ENCODE measurements at regions not wholly inside any gene's neighbourhood (a gene's known extent, or its start where the extent isn't known, plus 50 kb on each side); places are given as distances from the start of the nearest gene placed in this dataset.

DNA sequence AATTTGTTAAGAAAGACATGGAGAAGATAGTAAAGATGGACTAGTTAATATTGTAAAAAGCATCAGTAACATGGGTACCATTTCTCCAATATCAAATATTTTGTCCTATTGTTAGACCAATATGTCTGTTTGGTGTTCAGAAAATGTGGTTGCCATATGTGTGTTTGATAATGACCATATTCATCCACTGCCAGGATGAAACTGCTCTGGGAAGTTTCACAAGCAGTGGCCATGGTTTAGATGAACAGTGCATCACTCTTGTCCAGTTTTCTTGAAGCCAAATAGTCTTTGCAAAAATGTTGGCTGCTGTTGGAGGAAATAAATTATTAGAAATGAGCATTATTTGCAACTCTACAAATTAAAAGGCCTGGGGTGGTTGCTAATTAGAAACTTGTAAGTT, 333.8 kb downstream of the NUF2 start:
- no peak for DNase-seq (ENCODE audit: low read depth in 2 of 2)

DNA sequence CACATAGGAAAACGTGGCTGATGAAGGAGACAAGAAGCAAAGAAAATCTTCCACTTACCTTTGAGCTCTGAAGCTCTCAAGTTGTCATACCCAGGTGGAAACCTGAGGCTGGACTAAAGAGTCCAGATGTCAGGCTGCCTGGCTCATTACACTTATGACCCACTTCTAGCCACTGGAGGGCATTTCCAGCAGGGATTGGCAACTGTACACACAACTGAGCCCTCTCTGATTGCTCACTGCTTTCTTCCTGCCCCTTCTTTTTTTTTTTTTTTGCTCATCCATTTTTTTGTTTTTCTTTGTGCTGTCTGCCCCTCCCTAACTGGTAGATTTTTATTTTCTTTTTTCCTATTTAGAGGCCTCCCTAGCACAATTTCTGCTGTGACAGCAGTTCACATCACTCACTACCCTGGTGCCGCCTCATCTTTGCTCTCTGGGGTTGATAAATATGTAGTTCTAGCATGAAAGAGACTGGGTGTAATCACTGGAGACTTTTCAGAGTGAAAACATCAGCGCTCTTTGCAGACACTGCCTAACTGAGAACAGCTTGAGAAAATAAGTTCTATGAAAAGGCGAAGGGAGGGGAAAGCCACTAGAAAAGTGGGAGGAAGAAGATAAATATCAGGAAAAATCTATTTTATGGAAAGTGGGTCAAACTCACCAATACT, 334.5 kb downstream of the NUF2 start:
- DNase-seq (ENCODE audit: low read depth in 2 of 2): no peak

DNA sequence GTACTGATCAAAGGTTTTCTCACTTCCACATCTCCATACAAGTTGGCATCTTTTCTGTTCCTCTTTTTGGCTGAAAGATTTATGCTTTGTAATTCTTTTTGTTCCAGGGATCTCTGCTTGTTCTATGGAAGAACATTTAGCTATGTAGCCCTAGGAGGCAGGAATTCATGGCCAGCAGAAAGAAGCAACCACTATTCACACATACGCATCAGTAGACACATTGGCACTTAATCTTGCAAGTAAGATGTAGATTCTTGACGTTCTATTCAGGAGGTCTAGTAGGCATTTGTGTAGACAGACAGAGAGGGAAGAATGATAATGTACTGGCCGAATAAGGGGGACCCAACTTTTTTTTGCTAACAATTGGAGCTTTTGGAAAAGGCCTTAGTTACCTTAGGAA, 336.0 kb downstream of the NUF2 start:
- DNase-seq (ENCODE audit: low read depth in 2 of 2): no peak

DNA sequence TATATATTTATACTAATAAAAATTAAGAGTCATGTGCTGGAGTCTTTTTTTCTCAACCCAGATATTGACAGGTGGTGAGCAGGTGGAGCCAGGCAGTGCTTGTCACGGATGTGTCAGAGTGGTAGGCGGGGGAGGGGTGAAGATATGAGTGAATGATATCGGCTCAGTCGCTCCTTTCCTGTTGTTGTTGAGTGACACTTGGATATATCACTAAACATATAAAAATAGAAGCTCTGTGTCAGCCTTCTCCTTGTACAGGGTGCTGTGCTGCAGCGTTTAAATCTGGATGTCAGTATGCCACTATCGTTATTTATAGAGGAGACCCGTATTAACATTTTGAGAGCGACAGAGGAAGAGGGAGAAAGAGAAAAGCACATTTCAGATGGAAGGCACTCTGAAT, 339.6 kb downstream of the NUF2 start:
- DNase-seq (ENCODE audit: low read depth in 2 of 2): no peak

GRCh38 chr1:163664671-163665335, 343.0 kb downstream of the NUF2 start:
- no peak for DNase-seq (ENCODE audit: low read depth in 2 of 2)

- DNase-seq (ENCODE audit: low read depth in 2 of 2): no peak
Observed at GRCh38 chr1:163668472-163668871, 346.7 kb downstream of the NUF2 start.

DNA sequence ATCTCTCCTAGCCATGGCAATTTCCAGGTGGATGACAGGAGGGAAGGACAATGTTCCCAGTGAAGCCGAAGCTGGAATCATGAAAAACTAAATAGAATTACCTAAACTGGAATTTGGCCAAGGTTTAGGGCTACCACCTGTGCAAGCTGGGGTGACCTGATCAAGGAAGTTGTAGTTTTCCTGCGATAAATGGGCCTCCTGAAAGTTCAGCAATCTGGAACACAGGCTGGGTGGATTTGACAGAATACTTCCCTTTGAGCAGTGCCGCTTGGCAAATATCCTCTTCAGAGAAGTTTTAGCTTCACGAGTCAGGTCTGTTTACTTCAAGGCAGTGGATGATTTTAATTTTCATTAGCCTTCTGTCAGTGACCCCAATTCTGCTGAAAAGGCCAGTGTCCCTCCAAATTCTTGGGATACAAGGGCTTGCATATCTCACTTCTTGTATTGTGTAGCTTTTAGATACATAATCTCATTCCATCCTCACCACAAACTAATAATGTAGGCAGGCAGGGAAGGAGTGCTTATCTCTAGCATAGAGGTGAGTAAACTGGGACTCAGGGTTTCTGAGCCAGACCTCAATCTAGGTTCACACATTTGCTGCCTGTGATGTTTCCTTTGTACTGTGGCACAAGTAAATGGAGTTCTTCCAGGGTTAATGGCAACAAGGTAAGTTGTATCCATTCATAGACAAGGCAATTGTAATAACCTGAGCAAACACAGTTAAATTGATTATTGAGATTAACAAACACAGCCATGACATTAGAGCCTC, 349.4 kb downstream of the NUF2 start:
- no peak for DNase-seq (ENCODE audit: low read depth in 2 of 2)

DNA sequence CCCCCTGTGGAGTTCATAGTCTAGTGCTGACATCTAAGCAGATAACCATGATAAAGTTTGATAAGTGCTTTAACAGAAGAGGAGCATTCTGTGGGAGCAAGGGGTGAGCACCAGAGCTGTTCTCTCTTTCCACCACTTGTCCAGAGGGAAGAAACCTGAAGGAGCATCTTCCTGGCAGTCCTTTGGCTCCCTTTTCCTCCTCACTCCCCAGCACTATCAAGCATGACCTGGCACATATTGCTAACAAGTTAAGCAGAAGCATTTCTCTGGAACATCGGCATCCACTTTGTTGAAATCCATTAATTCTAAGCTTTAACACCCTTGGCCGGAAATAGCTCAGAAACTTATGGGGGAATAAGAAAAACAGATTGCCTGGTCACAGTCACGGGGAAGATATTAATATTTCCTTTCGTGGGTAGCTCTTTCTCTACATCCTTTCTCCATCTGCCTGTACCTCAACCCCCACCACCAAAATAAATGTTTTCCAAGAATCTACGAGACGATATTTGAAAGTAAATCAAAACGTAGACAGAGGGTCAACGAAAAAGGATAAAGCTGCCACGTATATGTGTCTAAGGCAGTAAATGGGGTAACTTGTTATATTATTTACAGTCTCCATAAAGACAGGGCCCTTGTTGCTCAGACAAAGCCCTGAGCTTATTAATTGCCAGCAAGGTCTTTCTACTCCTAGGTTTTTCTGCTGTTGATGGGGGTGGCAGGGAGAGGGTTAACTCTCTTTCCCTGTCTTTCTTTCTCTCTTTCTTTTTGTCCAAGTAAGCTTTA, 351.4 kb downstream of the NUF2 start:
- DNase-seq (ENCODE audit: low read depth in 2 of 2): no peak

- no peak for DNase-seq (ENCODE audit: low read depth in 2 of 2)
Observed at GRCh38 chr1:163673759-163674151, 352.0 kb downstream of the NUF2 start.

GRCh38 chr1:163674236-163674635, 352.5 kb downstream of the NUF2 start:
- no peak for DNase-seq (ENCODE audit: low read depth in 2 of 2)

DNA sequence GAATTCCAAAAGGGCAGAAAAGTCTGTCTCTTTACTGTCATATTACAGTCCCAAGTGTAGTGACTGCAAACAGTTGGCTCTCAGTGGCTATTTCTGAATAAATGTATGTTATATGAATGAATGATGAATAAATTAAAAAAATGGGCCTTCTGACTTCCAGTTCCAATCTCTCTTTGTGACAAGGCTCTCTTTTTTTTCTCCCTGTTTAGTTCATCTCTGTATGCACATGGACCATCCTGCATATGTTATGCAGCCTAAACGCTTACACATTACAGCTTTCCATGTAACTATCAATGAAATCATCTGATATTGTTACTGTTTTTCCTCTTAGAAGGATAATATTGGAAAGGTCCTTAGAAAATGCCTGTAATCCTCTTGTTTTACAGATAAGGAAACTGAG, 363.0 kb downstream of the NUF2 start:
- DNase-seq (ENCODE audit: low read depth in 2 of 2): no peak

GRCh38 chr1:163692266-163692665, 370.5 kb downstream of the NUF2 start:
- DNase-seq (ENCODE audit: low read depth in 2 of 2): no peak

- DNase-seq (ENCODE audit: low read depth in 2 of 2): no peak
Observed at GRCh38 chr1:163697137-163697536, 375.4 kb downstream of the NUF2 start.

DNA sequence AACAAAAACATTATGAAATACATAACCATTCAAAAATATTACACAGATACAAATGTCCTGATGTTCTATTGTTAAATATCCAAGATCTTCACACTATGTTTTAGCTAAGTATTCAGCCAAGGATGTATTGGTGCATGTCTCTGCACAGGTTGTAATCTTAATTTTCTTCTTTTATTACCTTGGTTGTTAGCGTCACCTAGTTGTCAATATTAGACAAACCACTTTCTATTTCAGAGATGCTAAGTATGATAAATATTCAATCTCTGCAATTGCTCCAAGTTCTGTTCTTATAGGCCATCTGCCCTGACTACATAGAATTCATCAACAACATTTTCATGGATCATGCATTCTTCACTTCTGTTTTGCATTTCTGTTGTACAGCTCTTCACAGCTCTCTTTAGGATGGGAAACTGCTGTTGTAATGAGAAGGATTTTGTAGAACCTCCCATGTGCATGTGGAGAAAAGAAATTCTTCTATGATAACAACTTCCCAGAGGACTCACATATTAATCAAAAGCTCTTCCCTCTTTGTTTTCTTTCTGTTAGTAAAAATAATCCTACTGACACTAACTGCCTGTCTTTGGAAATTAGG, 380.1 kb downstream of the NUF2 start:
- no peak for DNase-seq (ENCODE audit: low read depth in 2 of 2)

DNA sequence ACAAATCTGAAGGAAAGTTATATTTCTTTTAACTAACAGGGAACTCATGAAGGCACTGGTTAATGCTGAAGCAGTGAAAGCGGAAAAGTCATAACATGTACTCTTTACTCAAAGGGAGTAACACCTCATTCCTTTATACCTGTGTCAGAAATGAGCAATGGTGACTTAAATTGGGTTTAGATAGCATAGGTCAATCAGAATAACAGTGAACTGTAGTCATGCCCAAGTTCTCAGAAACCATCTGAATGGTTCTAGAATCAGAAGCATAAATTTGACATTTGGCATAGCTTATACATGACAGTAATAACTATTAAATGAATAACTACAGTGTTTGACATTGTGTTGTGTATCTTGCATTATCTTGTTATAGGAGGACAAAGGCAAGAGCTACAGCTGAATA, 382.0 kb downstream of the NUF2 start:
- DNase-seq (ENCODE audit: low read depth in 2 of 2): no peak

DNA sequence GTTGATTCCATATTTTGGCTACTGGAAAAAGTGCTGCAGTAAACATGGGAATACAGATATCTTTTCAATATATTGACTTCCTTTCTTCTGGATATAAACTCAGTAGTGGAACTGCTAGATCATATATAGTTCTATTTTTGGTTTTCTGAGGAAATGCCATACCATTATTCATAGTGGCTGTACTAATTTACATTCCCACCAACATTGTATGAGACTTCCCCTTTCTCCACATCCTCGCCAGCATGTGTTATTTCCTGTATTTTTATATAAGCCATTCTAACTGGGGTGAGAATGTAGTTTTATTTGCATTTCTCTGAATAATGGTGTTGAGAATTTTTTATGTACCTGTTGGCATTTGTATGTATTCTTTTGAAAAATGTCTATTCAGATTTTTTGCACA, 385.2 kb downstream of the NUF2 start:
- DNase-seq (ENCODE audit: low read depth in 2 of 2): no peak

DNA sequence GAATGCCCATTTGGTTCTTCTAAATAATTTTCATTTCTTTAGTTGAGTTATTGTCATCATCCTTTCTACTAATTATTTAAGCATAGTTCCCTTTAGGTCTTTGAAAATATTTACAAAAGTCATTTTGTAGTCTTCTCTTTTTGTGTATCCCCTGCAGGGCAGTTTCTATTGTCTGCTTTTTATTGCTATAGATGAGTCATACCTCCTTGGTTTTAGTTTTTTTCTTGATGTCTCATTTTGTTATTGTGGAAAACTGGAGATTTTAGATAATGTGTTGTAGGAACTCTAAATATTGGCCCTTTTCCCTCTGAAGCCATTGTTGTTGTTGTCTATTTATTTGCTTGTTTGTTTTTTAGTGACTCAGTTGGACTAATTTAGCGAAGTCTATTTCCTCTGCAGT, 387.9 kb downstream of the NUF2 start:
- no peak for DNase-seq (ENCODE audit: low read depth in 2 of 2)

DNA sequence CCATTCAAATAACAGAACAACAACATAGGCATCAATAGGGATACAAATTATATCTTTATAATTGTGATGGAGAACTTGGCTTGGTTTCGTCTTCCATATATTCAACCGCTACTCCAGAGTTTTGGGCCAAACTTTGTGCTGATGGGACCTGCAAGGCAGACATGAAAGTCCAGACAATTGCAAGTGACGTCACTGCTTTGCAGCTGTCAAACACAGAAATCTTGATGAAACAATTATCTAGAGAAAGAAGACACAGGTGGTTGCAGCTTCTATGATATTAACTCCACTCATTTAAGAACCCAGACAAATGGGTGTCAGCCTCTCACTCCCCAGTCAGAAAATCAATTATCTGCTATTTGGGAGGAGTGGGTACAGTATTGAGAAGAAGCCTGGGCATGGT, 390.6 kb downstream of the NUF2 start:
- DNase-seq (ENCODE audit: low read depth in 2 of 2): no peak

- no peak for DNase-seq (ENCODE audit: low read depth in 2 of 2)
Observed at GRCh38 chr1:163720294-163720693, 398.5 kb downstream of the NUF2 start.

DNA sequence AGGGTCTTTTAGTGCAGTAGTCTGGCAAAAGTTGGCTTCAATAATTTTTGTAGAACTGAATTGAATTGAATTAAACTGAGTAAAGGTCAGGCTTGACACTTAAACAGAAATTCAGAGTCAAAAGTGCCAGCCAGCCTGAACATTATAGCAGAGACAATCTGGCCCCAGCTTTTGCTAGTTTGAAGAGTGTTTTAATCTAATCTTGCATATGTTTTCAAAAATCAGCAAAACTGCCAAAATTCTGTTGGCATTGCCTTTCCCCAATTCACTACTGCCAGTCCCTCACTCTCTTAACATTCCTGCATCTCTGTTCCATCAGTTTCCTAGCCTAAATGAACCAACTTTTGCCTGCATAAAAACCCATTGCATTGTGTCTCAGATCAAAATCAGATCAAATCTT, 403.8 kb downstream of the NUF2 start:
- no peak for DNase-seq (ENCODE audit: low read depth in 2 of 2)

DNA sequence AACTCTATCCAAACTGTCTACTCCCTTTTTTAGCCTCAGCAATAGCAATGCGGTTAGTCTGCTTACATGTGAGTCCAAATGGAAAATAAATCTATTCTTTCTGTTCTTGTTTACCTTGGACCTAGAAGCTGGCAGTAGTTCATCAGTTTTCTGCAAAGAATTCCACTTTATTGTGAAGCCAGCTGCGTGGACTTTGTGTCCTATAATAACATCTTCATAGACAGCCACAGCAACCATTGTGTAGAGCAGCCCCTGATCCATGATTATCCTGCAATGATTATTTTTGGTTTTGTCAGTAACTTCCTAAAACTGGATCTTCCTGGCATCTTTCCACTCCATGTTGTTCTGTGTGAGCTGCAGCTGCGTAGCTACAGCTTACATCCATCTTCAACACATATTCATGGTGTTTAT, 408.7 kb downstream of the NUF2 start:
- DNase-seq (ENCODE audit: low read depth in 2 of 2): no peak

- DNase-seq (ENCODE audit: low read depth in 2 of 2): no peak
Observed at GRCh38 chr1:163737261-163737660, 415.5 kb downstream of the NUF2 start.
